ENCODE measurements at regions not wholly inside any gene's neighbourhood (a gene's known extent, or its start where the extent isn't known, plus 50 kb on each side); places are given as distances from the start of the nearest gene placed in this dataset.

GRCh38 chr18:45282101-45282812 is 333.0 kb upstream of the SLC14A2 start:
- Histone ChIP-seq H3K4me3 (ENCODE audit: low read length) (no peak overlapping the region), H3K4me2 (ENCODE audit: low read length) (no peak overlapping the region), H3K4ac (ENCODE audit: low read depth, low read length) (no peak overlapping the region), H3K56ac (ENCODE audit: low read length) (no peak overlapping the region), H3K23ac (ENCODE audit: low read length) (no peak overlapping the region), H3K4me1 (ENCODE audit: control insufficient read depth, low read depth, low read length) (peaks cover 2% of the 10 kb centered on the region), H2BK15ac (replicated peaks; ENCODE audit: low read depth) (no peak overlapping the region), H3K9ac (ENCODE audit: low read length) (no peak overlapping the region), H2BK5ac (ENCODE audit: low read length) (no peak overlapping the region), H2AK5ac (ENCODE audit: low read length) (no peak overlapping the region), H2BK120ac (ENCODE audit: low read depth, low read length) (no peak overlapping the region), H3K27ac (ENCODE audit: low read depth, low read length) (no peak overlapping the region), H3K79me2 (ENCODE audit: control insufficient read depth, insufficient read depth, low read length) (no peaks in the 10 kb centered on the region), H4K8ac (ENCODE audit: low read depth, low read length) (no peak overlapping the region), H3K27me3 (ENCODE audit: insufficient read depth, low read length, poor library complexity) (no peaks in the 10 kb centered on the region), H3K79me1 (ENCODE audit: low read length) (no peaks in the 10 kb centered on the region), H4K5ac (ENCODE audit: low read length) (no peak overlapping the region), H3K36me3 (ENCODE audit: control insufficient read depth, insufficient read depth, low read length) (no peaks in the 10 kb centered on the region), H3K18ac (ENCODE audit: low read length) (no peak overlapping the region)
- WGBS (ENCODE audit: extremely low coverage, insufficient coverage, low lambda C conversion rate), result no CpG with 5 or more reads among the region's 5 CpGs
- no peak for DNase-seq

GRCh38 chr18:45284174-45284573 is 331.1 kb upstream of the SLC14A2 start:
- Histone ChIP-seq H3K23ac (ENCODE audit: low read length) (no peak overlapping the region), H2AK5ac (ENCODE audit: low read length) (no peak overlapping the region), H2BK15ac (replicated peaks; ENCODE audit: low read depth) (no peak overlapping the region), H3K79me1 (ENCODE audit: low read length) (no peaks in the 10 kb centered on the region), H3K9ac (ENCODE audit: low read length) (no peak overlapping the region), H3K27ac (ENCODE audit: low read depth, low read length) (no peak overlapping the region), H3K18ac (ENCODE audit: low read length) (no peak overlapping the region), H3K4me3 (ENCODE audit: low read length) (no peak overlapping the region), H4K5ac (ENCODE audit: low read length) (no peak overlapping the region), H3K79me2 (ENCODE audit: control insufficient read depth, insufficient read depth, low read length) (no peaks in the 10 kb centered on the region), H3K4me1 (ENCODE audit: control insufficient read depth, low read depth, low read length) (peaks cover 2% of the 10 kb centered on the region), H2BK120ac (ENCODE audit: low read depth, low read length) (no peak overlapping the region), H3K4ac (ENCODE audit: low read depth, low read length) (no peak overlapping the region), H3K4me2 (ENCODE audit: low read length) (no peak overlapping the region), H4K8ac (ENCODE audit: low read depth, low read length) (no peak overlapping the region), H2BK5ac (ENCODE audit: low read length) (no peak overlapping the region), H3K56ac (ENCODE audit: low read length) (no peak overlapping the region), H3K36me3 (ENCODE audit: control insufficient read depth, insufficient read depth, low read length) (no peaks in the 10 kb centered on the region), H3K27me3 (ENCODE audit: insufficient read depth, low read length, poor library complexity) (no peaks in the 10 kb centered on the region)
- DNase-seq, result peak; percentile 55
- no CpG with 5 or more reads among the region's 2 CpGs for WGBS (ENCODE audit: extremely low coverage, insufficient coverage, low lambda C conversion rate)

DNA sequence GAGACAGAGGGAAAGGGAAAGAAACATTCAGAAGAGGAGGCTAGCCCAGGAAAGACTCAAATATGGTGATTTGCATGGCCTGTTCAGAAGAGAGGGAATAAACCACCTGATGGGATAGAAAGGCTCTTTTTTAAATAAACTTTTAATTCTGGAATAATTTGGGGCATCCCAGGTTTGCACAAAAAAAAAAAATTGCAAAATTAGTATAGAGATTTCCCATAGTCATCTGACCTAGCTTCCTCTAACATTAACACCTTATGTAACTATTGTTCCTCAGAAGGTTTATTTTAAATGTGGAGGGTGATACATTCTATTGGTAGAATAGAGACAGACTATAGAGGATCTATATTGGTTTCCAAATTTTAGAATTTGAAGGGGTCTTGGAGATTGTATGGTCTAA is 330.4 kb upstream of the SLC14A2 start:
- H2BK120ac ChIP-seq (ENCODE audit: low read depth, low read length), result no peak overlapping the region
- no peak overlapping the region for H4K5ac ChIP-seq (ENCODE audit: low read length)
- H3K4ac ChIP-seq (ENCODE audit: low read depth, low read length), result no peak overlapping the region
- DNase-seq, result no peak
- no peak overlapping the region for H2BK15ac ChIP-seq (replicated peaks; ENCODE audit: low read depth)
- no peaks in the 10 kb centered on the region for H3K79me2 ChIP-seq (ENCODE audit: control insufficient read depth, insufficient read depth, low read length)
- no peak overlapping the region for H3K4me2 ChIP-seq (ENCODE audit: low read length)
- H3K56ac ChIP-seq (ENCODE audit: low read length), result no peak overlapping the region
- no peak overlapping the region for H4K8ac ChIP-seq (ENCODE audit: low read depth, low read length)
- no peak overlapping the region for H3K18ac ChIP-seq (ENCODE audit: low read length)
- H3K27me3 ChIP-seq (ENCODE audit: insufficient read depth, low read length, poor library complexity), result no peaks in the 10 kb centered on the region
- peaks cover 2% of the 10 kb centered on the region for H3K4me1 ChIP-seq (ENCODE audit: control insufficient read depth, low read depth, low read length)
- H3K23ac ChIP-seq (ENCODE audit: low read length), result no peak overlapping the region
- H3K36me3 ChIP-seq (ENCODE audit: control insufficient read depth, insufficient read depth, low read length), result no peaks in the 10 kb centered on the region
- no peak overlapping the region for H2AK5ac ChIP-seq (ENCODE audit: low read length)
- H3K27ac ChIP-seq (ENCODE audit: low read depth, low read length), result no peak overlapping the region
- no peak overlapping the region for H3K9ac ChIP-seq (ENCODE audit: low read length)
- no peaks in the 10 kb centered on the region for H3K79me1 ChIP-seq (ENCODE audit: low read length)
- H2BK5ac ChIP-seq (ENCODE audit: low read length), result no peak overlapping the region
- H3K4me3 ChIP-seq (ENCODE audit: low read length), result no peak overlapping the region

GRCh38 chr18:45285251-45285650 is 330.0 kb upstream of the SLC14A2 start:
- no CpG with 5 or more reads among the region's 10 CpGs for WGBS (ENCODE audit: extremely low coverage, insufficient coverage, low lambda C conversion rate)
- no peaks in the 10 kb centered on the region for H3K79me1 ChIP-seq (ENCODE audit: low read length)
- peaks cover 2% of the 10 kb centered on the region for H3K4me1 ChIP-seq (ENCODE audit: control insufficient read depth, low read depth, low read length)
- no peaks in the 10 kb centered on the region for H3K79me2 ChIP-seq (ENCODE audit: control insufficient read depth, insufficient read depth, low read length)
- H3K18ac ChIP-seq (ENCODE audit: low read length), result no peak overlapping the region
- no peak overlapping the region for H4K5ac ChIP-seq (ENCODE audit: low read length)
- no peak overlapping the region for H4K8ac ChIP-seq (ENCODE audit: low read depth, low read length)
- no peaks in the 10 kb centered on the region for H3K27me3 ChIP-seq (ENCODE audit: insufficient read depth, low read length, poor library complexity)
- H2BK15ac ChIP-seq (replicated peaks; ENCODE audit: low read depth), result no peak overlapping the region
- H3K4ac ChIP-seq (ENCODE audit: low read depth, low read length), result no peak overlapping the region
- H3K4me3 ChIP-seq (ENCODE audit: low read length), result no peak overlapping the region
- H3K9ac ChIP-seq (ENCODE audit: low read length), result no peak overlapping the region
- H3K27ac ChIP-seq (ENCODE audit: low read depth, low read length), result no peak overlapping the region
- no peak overlapping the region for H2BK120ac ChIP-seq (ENCODE audit: low read depth, low read length)
- no peaks in the 10 kb centered on the region for H3K36me3 ChIP-seq (ENCODE audit: control insufficient read depth, insufficient read depth, low read length)
- H3K4me2 ChIP-seq (ENCODE audit: low read length), result no peak overlapping the region
- H3K56ac ChIP-seq (ENCODE audit: low read length), result no peak overlapping the region
- H3K23ac ChIP-seq (ENCODE audit: low read length), result no peak overlapping the region
- H2AK5ac ChIP-seq (ENCODE audit: low read length), result no peak overlapping the region
- no peak overlapping the region for H2BK5ac ChIP-seq (ENCODE audit: low read length)
- no peak for DNase-seq

GRCh38 chr18:45286431-45286830 is 328.8 kb upstream of the SLC14A2 start:
- H3K4me2 ChIP-seq (ENCODE audit: low read length), result no peak overlapping the region

DNA sequence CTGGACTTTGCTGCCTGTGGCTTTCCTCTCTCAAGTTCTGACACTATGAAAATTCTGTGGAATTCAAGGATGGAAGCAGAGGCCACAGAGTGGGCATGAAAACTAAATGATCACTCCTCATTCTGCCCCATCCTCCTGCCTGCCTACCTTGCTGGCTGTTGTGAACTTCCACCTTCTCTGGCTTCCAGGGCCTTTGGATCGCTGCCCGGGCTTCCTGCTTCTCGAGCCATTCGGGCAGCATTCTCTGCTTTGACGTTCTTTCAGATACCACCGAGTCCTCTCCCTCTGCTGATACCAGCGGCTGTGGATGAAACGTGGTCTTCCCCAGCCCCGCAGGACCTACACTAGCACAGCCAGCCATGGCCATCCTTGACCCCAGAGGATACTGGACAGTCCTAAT is 327.7 kb upstream of the SLC14A2 start:
- DNase-seq, result no peak
- H2BK5ac ChIP-seq (ENCODE audit: low read length), result no peak overlapping the region
- H3K79me1 ChIP-seq (ENCODE audit: low read length), result no peaks in the 10 kb centered on the region
- H2AK5ac ChIP-seq (ENCODE audit: low read length), result no peak overlapping the region
- no CpG with 5 or more reads among the region's 9 CpGs for WGBS (ENCODE audit: extremely low coverage, insufficient coverage, low lambda C conversion rate)
- no peak overlapping the region for H3K23ac ChIP-seq (ENCODE audit: low read length)
- H2BK15ac ChIP-seq (replicated peaks; ENCODE audit: low read depth), result no peak overlapping the region
- no peaks in the 10 kb centered on the region for H3K27me3 ChIP-seq (ENCODE audit: insufficient read depth, low read length, poor library complexity)
- no peaks in the 10 kb centered on the region for H3K79me2 ChIP-seq (ENCODE audit: control insufficient read depth, insufficient read depth, low read length)
- H3K4me2 ChIP-seq (ENCODE audit: low read length), result no peak overlapping the region
- H2BK120ac ChIP-seq (ENCODE audit: low read depth, low read length), result no peak overlapping the region
- no peak overlapping the region for H3K27ac ChIP-seq (ENCODE audit: low read depth, low read length)
- H3K4me1 ChIP-seq (ENCODE audit: control insufficient read depth, low read depth, low read length), result no peaks in the 10 kb centered on the region
- no peak overlapping the region for H4K8ac ChIP-seq (ENCODE audit: low read depth, low read length)
- no peak overlapping the region for H4K5ac ChIP-seq (ENCODE audit: low read length)
- H3K56ac ChIP-seq (ENCODE audit: low read length), result no peak overlapping the region
- H3K4ac ChIP-seq (ENCODE audit: low read depth, low read length), result no peak overlapping the region
- no peak overlapping the region for H3K4me3 ChIP-seq (ENCODE audit: low read length)
- no peak overlapping the region for H3K18ac ChIP-seq (ENCODE audit: low read length)
- H3K9ac ChIP-seq (ENCODE audit: low read length), result no peak overlapping the region
- no peaks in the 10 kb centered on the region for H3K36me3 ChIP-seq (ENCODE audit: control insufficient read depth, insufficient read depth, low read length)

More at GRCh38 chr18:45286431-45286830, 328.8 kb upstream of the SLC14A2 start:
- H3K36me3 ChIP-seq (ENCODE audit: control insufficient read depth, insufficient read depth, low read length), result no peaks in the 10 kb centered on the region
- DNase-seq, result no peak
- no peak overlapping the region for H4K5ac ChIP-seq (ENCODE audit: low read length)
- H2BK15ac ChIP-seq (replicated peaks; ENCODE audit: low read depth), result no peak overlapping the region
- H3K56ac ChIP-seq (ENCODE audit: low read length), result no peak overlapping the region
- H3K23ac ChIP-seq (ENCODE audit: low read length), result no peak overlapping the region
- no CpG with 5 or more reads among the region's 3 CpGs for WGBS (ENCODE audit: extremely low coverage, insufficient coverage, low lambda C conversion rate)
- no peak overlapping the region for H3K18ac ChIP-seq (ENCODE audit: low read length)
- H3K4me1 ChIP-seq (ENCODE audit: control insufficient read depth, low read depth, low read length), result peaks cover 2% of the 10 kb centered on the region
- no peak overlapping the region for H3K9ac ChIP-seq (ENCODE audit: low read length)
- no peak overlapping the region for H2AK5ac ChIP-seq (ENCODE audit: low read length)
- no peak overlapping the region for H2BK120ac ChIP-seq (ENCODE audit: low read depth, low read length)
- H3K79me1 ChIP-seq (ENCODE audit: low read length), result no peaks in the 10 kb centered on the region
- no peak overlapping the region for H2BK5ac ChIP-seq (ENCODE audit: low read length)
- H3K4ac ChIP-seq (ENCODE audit: low read depth, low read length), result no peak overlapping the region
- H4K8ac ChIP-seq (ENCODE audit: low read depth, low read length), result no peak overlapping the region
- no peaks in the 10 kb centered on the region for H3K79me2 ChIP-seq (ENCODE audit: control insufficient read depth, insufficient read depth, low read length)
- no peak overlapping the region for H3K4me3 ChIP-seq (ENCODE audit: low read length)
- no peak overlapping the region for H3K27ac ChIP-seq (ENCODE audit: low read depth, low read length)
- no peaks in the 10 kb centered on the region for H3K27me3 ChIP-seq (ENCODE audit: insufficient read depth, low read length, poor library complexity)
